ENCODE measurements at regions not wholly inside any gene's neighbourhood (a gene's known extent, or its start where the extent isn't known, plus 50 kb on each side); places are given as distances from the start of the nearest gene placed in this dataset.

GRCh38 chr19:29446361-29446760 is 79.4 kb upstream of the VSTM2B start:
- TF ChIP-seq CTCF (IDR thresholded peaks at IDR 0.05) (no peak), POLR2A (IDR thresholded peaks at IDR 0.05) (no peak)
